PC-3 (cell line): ENCODE measurements at regions not wholly inside any gene's neighbourhood (a gene's known extent, or its start where the extent isn't known, plus 50 kb on each side); places are given as distances from the start of the nearest gene placed in this dataset.

Experiments used
- ATAC-seq: fragments of 200-7000 bp; cut with Tn5 transposase; 2 replicates; pipeline ENCODE4 v1.9.1; 2020; ENCODE audit warnings: mild to moderate bottlenecking, moderate library complexity
- BruUV-seq: library from RNA; stranded (reverse); fragments of 400-500 nt; replicated peaks from 2 replicates; lab custom pipeline; 2021; lab: Mats Ljungman, UMichigan
- CTCF ChIA-PET: fragments of 300-600 bp; sonication (Branson Sonifier 250); formaldehyde crosslinking; loops from one replicate; lab custom pipeline; 2022; ENCODE audit warnings: antibody characterized with exemption; lab: Charles Lee
- POLR2A ChIA-PET: fragments of 300-600 bp; sonication (Branson Sonifier 250); formaldehyde crosslinking; loops from one replicate; lab custom pipeline; 2022; ENCODE audit warnings: antibody characterized with exemption; ENCODE audit not compliant: unreplicated experiment; lab: Charles Lee
- DNase-seq: peaks from one replicate; pipeline ENCODE4 v3.0.0-alpha.2; 2015
- H2AFZ ChIP-seq: fragments of 300-600 bp; sonication (generic); 2 replicates; pipeline ENCODE4 v1.6.0; 2016; ENCODE audit warnings: antibody characterized with exemption, low read length
- H3F3A ChIP-seq: fragments of 300-600 bp; sonication (generic); one replicate; pipeline ENCODE4 v1.6.0; 2017; ENCODE audit warnings: antibody characterized with exemption, low read length, control low read depth, mild to moderate bottlenecking; ENCODE audit not compliant: unreplicated experiment
- H3K27ac ChIP-seq: fragments of 300-600 bp; sonication (generic); 2 replicates; pipeline ENCODE4 v1.5.1; 2016; ENCODE audit warnings: mild to moderate bottlenecking, low read length
- H3K27me3 ChIP-seq: fragments of 300-600 bp; sonication (generic); 2 replicates; pipeline ENCODE4 v1.6.1; 2016; ENCODE audit warnings: low read length, mixed read lengths
- H3K36me3 ChIP-seq: fragments of 300-600 bp; sonication (generic); 2 replicates; pipeline ENCODE4 v1.6.1; 2016; ENCODE audit warnings: low read depth, mixed run types, low read length, mixed read lengths
- H3K4me1 ChIP-seq: fragments of 300-600 bp; sonication (generic); 2 replicates; pipeline ENCODE4 v1.5.1; 2016; ENCODE audit warnings: low read length; ENCODE audit not compliant: insufficient read depth
- H3K4me2 ChIP-seq: fragments of 300-600 bp; sonication (generic); 2 replicates; pipeline ENCODE4 v1.6.0; 2016; ENCODE audit warnings: low read length
- H3K4me3 ChIP-seq: fragments of 300-600 bp; sonication (generic); 2 replicates; pipeline ENCODE4 v1.5.1; 2016; ENCODE audit warnings: mild to moderate bottlenecking, low read length, mixed read lengths
- H3K79me2 ChIP-seq: fragments of 300-600 bp; sonication (generic); 2 replicates; pipeline ENCODE4 v1.6.1; 2017; ENCODE audit warnings: low read length, mixed read lengths
- H3K9ac ChIP-seq: fragments of 300-600 bp; sonication (generic); 2 replicates; pipeline ENCODE4 v1.6.0; 2016; ENCODE audit warnings: mild to moderate bottlenecking, low read length
- H3K9me2 ChIP-seq: fragments of 300-600 bp; sonication (generic); replicated peaks from 2 replicates; pipeline ENCODE4 v1.6.1; 2016; ENCODE audit warnings: mixed run types, low read length, mixed read lengths
- H3K9me3 ChIP-seq: fragments of 300-600 bp; sonication (generic); 2 replicates; pipeline ENCODE4 v1.6.1; 2016; ENCODE audit warnings: low read length, mixed read lengths
- H4K20me1 ChIP-seq: fragments of 300-600 bp; sonication (generic); 2 replicates; pipeline ENCODE4 v1.6.1; 2016; ENCODE audit warnings: low read length, mixed read lengths
- EZH2 ChIP-seq: fragments of 300-600 bp; sonication (generic); IDR thresholded peaks from one replicate; pipeline ENCODE4 v1.6.1; 2017; ENCODE audit warnings: antibody characterized with exemption, mild to moderate bottlenecking, low read length; ENCODE audit not compliant: unreplicated experiment
- EZH2phosphoT487 ChIP-seq: fragments of 300-600 bp; sonication (generic); IDR thresholded peaks from 2 replicates; pipeline ENCODE4 v1.6.1; 2018; ENCODE audit warnings: mild to moderate bottlenecking, antibody characterized with exemption, low read length, borderline replicate concordance
- intact Hi-C: fragments of 100-400 bp; cut with micrococcal nuclease; formaldehyde crosslinking; loops from 2 replicates; pipeline ENCODE4 v1.9.0; 2023
- TF ChIP-seq, protein P1 (sequence below): fragments of 300-600 bp; sonication (generic); conservative IDR thresholded peaks from 2 replicates; pipeline ENCODE4 v1.5.1; 2017; ENCODE audit warnings: antibody characterized with exemption, low read depth, mild to moderate bottlenecking, low read length

DNA sequence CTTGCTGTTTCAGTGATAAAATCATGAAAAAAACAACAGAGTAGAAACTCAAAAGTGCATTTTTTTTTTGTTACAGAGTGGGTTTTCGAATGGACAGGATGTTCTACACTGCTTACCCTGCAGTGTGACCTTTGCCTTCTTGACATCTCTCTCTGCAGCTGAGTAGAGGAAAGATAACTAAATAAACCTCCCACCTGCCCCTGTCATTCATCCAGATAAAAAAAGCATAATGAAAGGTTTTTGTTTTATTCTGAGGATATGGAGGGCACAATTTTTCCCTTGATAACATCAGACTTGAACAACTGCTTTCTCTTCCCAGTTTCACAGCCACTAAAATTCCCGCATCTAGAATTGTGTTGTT lies 193.6 kb upstream of the FOXQ1 start:
- Histone ChIP-seq H3K4me3 (no peak overlapping the region), H2AFZ (no peak overlapping the region), H3K79me2 (no peaks in the 10 kb centered on the region), H3K27me3 (peaks cover 86% of the 10 kb centered on the region), H3F3A (no peaks in the 10 kb centered on the region), H3K27ac (no peak overlapping the region), H3K4me2 (no peak overlapping the region), H3K9me3 (no peaks in the 10 kb centered on the region), H3K4me1 (no peaks in the 10 kb centered on the region), H3K9ac (no peak overlapping the region), H4K20me1 (no peaks in the 10 kb centered on the region), H3K36me3 (no peaks in the 10 kb centered on the region), H3K9me2 (no peaks in the 10 kb centered on the region)
- intact Hi-C loops, result no loop called here
- POLR2A ChIA-PET, result no interaction called here
- CTCF ChIA-PET, result no interaction called here
- BruUV-seq, result no TSS peak
- no peak for DNase-seq
- TF ChIP-seq, protein P1, sequence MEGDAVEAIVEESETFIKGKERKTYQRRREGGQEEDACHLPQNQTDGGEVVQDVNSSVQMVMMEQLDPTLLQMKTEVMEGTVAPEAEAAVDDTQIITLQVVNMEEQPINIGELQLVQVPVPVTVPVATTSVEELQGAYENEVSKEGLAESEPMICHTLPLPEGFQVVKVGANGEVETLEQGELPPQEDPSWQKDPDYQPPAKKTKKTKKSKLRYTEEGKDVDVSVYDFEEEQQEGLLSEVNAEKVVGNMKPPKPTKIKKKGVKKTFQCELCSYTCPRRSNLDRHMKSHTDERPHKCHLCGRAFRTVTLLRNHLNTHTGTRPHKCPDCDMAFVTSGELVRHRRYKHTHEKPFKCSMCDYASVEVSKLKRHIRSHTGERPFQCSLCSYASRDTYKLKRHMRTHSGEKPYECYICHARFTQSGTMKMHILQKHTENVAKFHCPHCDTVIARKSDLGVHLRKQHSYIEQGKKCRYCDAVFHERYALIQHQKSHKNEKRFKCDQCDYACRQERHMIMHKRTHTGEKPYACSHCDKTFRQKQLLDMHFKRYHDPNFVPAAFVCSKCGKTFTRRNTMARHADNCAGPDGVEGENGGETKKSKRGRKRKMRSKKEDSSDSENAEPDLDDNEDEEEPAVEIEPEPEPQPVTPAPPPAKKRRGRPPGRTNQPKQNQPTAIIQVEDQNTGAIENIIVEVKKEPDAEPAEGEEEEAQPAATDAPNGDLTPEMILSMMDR, result no peak
- no peak for TF ChIP-seq EZH2phosphoT487
- TF ChIP-seq EZH2, result no peak
- ATAC-seq, result no peak

DNA sequence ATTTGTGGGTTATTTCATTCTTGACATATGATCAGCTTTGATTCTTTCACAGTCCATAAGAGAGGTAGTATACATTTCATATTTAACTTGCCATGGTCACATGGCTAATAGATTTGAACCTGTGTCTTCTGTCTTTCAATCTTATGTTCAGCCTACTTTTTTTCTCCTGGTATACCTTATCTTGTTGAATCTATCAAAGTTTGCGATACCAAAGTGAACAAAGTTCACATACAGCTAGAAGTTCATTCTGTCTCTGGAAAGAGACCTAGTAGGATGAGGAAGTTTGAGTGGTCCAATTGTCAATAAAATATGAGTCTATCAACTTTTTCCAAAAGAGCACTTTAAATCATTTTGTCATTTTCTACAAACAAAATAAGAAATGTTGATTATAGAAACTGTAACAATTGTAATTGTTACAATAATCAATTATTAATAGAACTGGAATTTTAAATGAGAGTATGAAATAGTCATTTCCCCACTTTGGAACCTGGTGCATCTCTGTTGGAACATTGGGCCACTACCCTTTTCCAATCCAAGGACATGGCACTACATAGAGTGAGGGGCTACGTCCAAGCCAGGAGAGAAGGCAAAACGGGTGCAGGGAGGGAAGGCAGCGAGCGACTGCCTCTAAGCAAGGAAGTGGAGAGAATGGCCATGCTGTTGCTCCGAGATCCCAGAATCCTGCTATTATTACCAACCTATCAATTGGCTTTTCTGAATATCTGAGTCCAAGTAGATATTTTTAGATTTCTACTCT lies 194.2 kb upstream of the FOXQ1 start:
- Histone ChIP-seq H3K9ac (no peak overlapping the region), H3K36me3 (no peaks in the 10 kb centered on the region), H3K4me3 (no peak overlapping the region), H2AFZ (no peak overlapping the region), H3K79me2 (no peaks in the 10 kb centered on the region), H3K9me2 (no peaks in the 10 kb centered on the region), H3K4me1 (no peaks in the 10 kb centered on the region), H3F3A (no peaks in the 10 kb centered on the region), H3K4me2 (no peak overlapping the region), H3K9me3 (no peaks in the 10 kb centered on the region), H4K20me1 (no peaks in the 10 kb centered on the region), H3K27ac (no peak overlapping the region), H3K27me3 (peaks cover 89% of the 10 kb centered on the region)
- intact Hi-C loops, result no loop called here
- BruUV-seq, result no TSS peak
- DNase-seq (no peak), ATAC-seq (no peak)
- CTCF ChIA-PET, result no interaction called here
- no peak for TF ChIP-seq EZH2
- TF ChIP-seq EZH2phosphoT487, result no peak
- TF ChIP-seq, protein P1, result no peak
- POLR2A ChIA-PET, result no interaction called here

DNA sequence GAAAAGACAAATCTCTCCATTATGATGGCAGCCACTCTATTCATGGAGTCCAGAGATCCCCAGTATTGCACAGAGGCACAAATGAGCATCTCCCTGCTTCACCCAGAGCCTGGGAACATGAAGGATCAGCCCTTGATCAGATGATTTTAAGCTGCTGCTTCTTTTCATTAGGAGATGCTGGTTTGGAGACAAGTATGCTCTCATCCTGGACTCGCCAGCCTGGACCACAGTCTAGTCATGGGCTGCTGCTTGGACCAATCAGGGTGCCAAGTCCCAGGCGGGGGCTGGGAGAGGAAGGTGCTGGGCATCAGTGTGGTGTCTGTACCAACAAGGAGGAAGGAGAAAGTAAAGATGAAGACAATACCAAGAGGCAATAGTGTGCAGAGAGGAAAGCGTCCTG lies 195.7 kb upstream of the FOXQ1 start:
- CTCF ChIA-PET, result no interaction called here
- no peak overlapping the region for H3K4me3 ChIP-seq

More for the DNA sequence above, 195.7 kb upstream of the FOXQ1 start:
- H3K9me2 ChIP-seq, result no peaks in the 10 kb centered on the region
- no peaks in the 10 kb centered on the region for H3K4me1 ChIP-seq
- BruUV-seq, result no TSS peak
- H3F3A ChIP-seq, result no peaks in the 10 kb centered on the region
- POLR2A ChIA-PET, result no interaction called here
- no peaks in the 10 kb centered on the region for H3K79me2 ChIP-seq
- ATAC-seq (no peak), DNase-seq (no peak)
- no peak overlapping the region for H3K9ac ChIP-seq
- H3K36me3 ChIP-seq, result no peaks in the 10 kb centered on the region
- intact Hi-C loops, result no loop called here
- no peaks in the 10 kb centered on the region for H3K9me3 ChIP-seq
- H3K27ac ChIP-seq, result no peak overlapping the region
- no peak overlapping the region for H3K4me2 ChIP-seq
- H2AFZ ChIP-seq, result no peak overlapping the region
- no peaks in the 10 kb centered on the region for H4K20me1 ChIP-seq
- peaks cover 90% of the 10 kb centered on the region for H3K27me3 ChIP-seq
- TF ChIP-seq EZH2phosphoT487 (no peak), EZH2 (no peak)
- TF ChIP-seq, protein P1, result no peak
